HG03045 (cell line): ENCODE measurements at regions not wholly inside any gene's neighbourhood (a gene's known extent, or its start where the extent isn't known, plus 50 kb on each side); places are given as distances from the start of the nearest gene placed in this dataset.
"Not testable (repeated sequence)": the region's sequence is repeated elsewhere in the genome, so short reads cannot be mapped to it uniquely, and the experiment has no call there.

ENCODE experiments used
- ATAC-seq: cut with Tn5 transposase; IDR thresholded peaks from one replicate; pipeline ENCODE4 v1.9.1; 2021; ENCODE audit warnings: mild to moderate bottlenecking, moderate library complexity; ENCODE audit not compliant: unreplicated experiment

- no peak for ATAC-seq
Measured at GRCh38 chr7:37545619-37546534, 97.2 kb upstream of the ELMO1 start.

GRCh38 chr7:37546677-37547076 lies 98.0 kb upstream of the ELMO1 start:
- ATAC-seq, result no peak

GRCh38 chr7:37549076-37549931 lies 100.6 kb upstream of the ELMO1 start:
- no peak for ATAC-seq

GRCh38 chr7:37550426-37550825 lies 101.8 kb upstream of the ELMO1 start:
- no peak for ATAC-seq

GRCh38 chr7:37550872-37551271 lies 102.2 kb upstream of the ELMO1 start:
- ATAC-seq, result no peak

- no peak for ATAC-seq
Measured at GRCh38 chr7:37552030-37552429, 103.4 kb upstream of the ELMO1 start.

- ATAC-seq, result not testable (repeated sequence)
Measured at GRCh38 chr7:37552439-37552838, 103.8 kb upstream of the ELMO1 start.

GRCh38 chr7:37555528-37555927 lies 106.9 kb upstream of the ELMO1 start:
- ATAC-seq, result no peak

- ATAC-seq, result no peak
Measured at GRCh38 chr7:37557571-37558209, 109.0 kb upstream of the ELMO1 start.

- ATAC-seq, result no peak
Measured at GRCh38 chr7:37558320-37559096, 109.8 kb upstream of the ELMO1 start.

- ATAC-seq, result no peak
Measured at GRCh38 chr7:37570145-37570544, 113.4 kb upstream of the GPR141 start.

- no peak for ATAC-seq
Measured at GRCh38 chr7:37571806-37572205, 111.8 kb upstream of the GPR141 start.

- no peak for ATAC-seq
Measured at GRCh38 chr7:37577412-37577811, 106.2 kb upstream of the GPR141 start.

GRCh38 chr7:37577901-37578300 lies 105.7 kb upstream of the GPR141 start:
- no peak for ATAC-seq

- no peak for ATAC-seq
Measured at GRCh38 chr7:37578350-37578749, 105.2 kb upstream of the GPR141 start.

- ATAC-seq, result no peak
Measured at GRCh38 chr7:37580376-37580775, 103.2 kb upstream of the GPR141 start.

GRCh38 chr7:37584651-37585463 lies 98.7 kb upstream of the GPR141 start:
- ATAC-seq, result not testable (repeated sequence)

GRCh38 chr7:37590824-37591223 lies 92.7 kb upstream of the GPR141 start:
- no peak for ATAC-seq

GRCh38 chr7:37592366-37592765 lies 91.2 kb upstream of the GPR141 start:
- ATAC-seq, result no peak

GRCh38 chr7:37594602-37595001 lies 89.0 kb upstream of the GPR141 start:
- no peak for ATAC-seq
